Erythroblast (primary cell): ENCODE measurements at regions not wholly inside any gene's neighbourhood (a gene's known extent, or its start where the extent isn't known, plus 50 kb on each side); places are given as distances from the start of the nearest gene placed in this dataset.

Source experiments
- GATA1 ChIP-seq: IDR thresholded peaks from 2 replicates; pipeline ENCODE4 v1.6.1; 2011; ENCODE audit warnings: low read depth, mild to moderate bottlenecking, control low read depth, low read length, moderate library complexity
- POLR2A ChIP-seq: IDR thresholded peaks from 2 replicates; pipeline ENCODE4 v1.6.1; 2011; ENCODE audit warnings: mild to moderate bottlenecking, low read length

DNA sequence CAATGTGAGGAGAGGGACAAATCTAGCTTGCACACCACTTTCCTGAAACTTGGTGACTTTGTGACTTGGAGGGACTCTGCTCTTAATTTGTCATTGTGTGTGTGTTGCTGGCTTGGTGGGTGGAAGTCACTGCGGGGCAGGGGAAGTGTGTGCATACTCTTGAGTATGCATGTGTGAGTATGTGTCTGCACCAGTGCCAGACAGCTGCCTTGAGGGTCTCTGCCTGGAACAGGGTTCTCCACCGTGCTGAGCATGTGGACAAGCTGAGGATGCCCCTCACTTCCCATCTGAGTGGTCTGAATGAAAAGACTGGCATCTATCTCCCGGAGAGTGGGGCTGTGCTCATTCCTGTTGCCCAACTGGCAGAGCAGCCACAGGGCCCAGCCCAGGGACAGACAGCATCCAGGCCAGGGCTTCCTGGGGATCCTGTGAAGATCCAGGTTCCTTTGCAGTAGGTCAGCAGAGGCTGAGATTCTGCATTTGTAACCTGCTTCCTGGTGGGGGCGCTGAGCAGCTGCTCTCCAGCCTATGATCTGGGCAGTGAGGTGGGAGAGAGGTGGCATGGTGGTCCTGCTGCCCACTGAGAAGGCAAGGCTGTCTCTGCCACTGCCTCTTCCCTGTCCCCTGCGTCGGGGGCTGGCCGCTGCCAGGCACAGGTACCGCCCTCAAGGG is 138.9 kb upstream of the HAAO start:
- TF ChIP-seq POLR2A (no peak), GATA1 (no peak)
